ENCODE measurements at regions not wholly inside any gene's neighbourhood (a gene's known extent, or its start where the extent isn't known, plus 50 kb on each side); places are given as distances from the start of the nearest gene placed in this dataset.

GRCh38 chr7:156151078-156151477, 338.8 kb upstream of the SHH start:
- no peaks in the 10 kb centered on the region for H3K9me2 ChIP-seq (ENCODE audit: insufficient read depth, low read length)
- H3K4me2 ChIP-seq (ENCODE audit: low read length) = no peak overlapping the region
- H3K4me3 ChIP-seq (ENCODE audit: low read length) = no peak overlapping the region
- no peak overlapping the region for H2AFZ ChIP-seq (ENCODE audit: low read depth, low read length)
- no peak for TF ChIP-seq REST (IDR thresholded peaks at IDR 0.05; ENCODE audit: borderline replicate concordance)
- TF ChIP-seq EZH2 (IDR thresholded peaks at IDR 0.05; ENCODE audit: borderline replicate concordance, insufficient read depth, low read length, poor library complexity, severe bottlenecking) = no peak
- no peak for TF ChIP-seq MXI1 (conservative IDR thresholded peaks at IDR 0.05; ENCODE audit: poor library complexity, severe bottlenecking)
- TF ChIP-seq SMC3 (conservative IDR thresholded peaks at IDR 0.05; ENCODE audit: poor library complexity) = no peak
- TF ChIP-seq POLR2AphosphoS5 (IDR thresholded peaks at IDR 0.05) = no peak
- TF ChIP-seq TAF1 (IDR thresholded peaks at IDR 0.05; ENCODE audit: low read depth) = no peak
- TF ChIP-seq EP300 (conservative IDR thresholded peaks at IDR 0.05; ENCODE audit: poor library complexity, severe bottlenecking) = no peak
- no peak for TF ChIP-seq RAD21 (conservative IDR thresholded peaks at IDR 0.05)
- no peak for TF ChIP-seq CTCF (IDR thresholded peaks at IDR 0.05; ENCODE audit: poor library complexity, severe bottlenecking)
- H3K9ac ChIP-seq (ENCODE audit: low read length) = no peak overlapping the region
- H3F3A ChIP-seq (ENCODE audit: insufficient read depth, low read length, poor library complexity, severe bottlenecking) = no peaks in the 10 kb centered on the region
- no peaks in the 10 kb centered on the region for H3K79me2 ChIP-seq (replicated peaks; ENCODE audit: insufficient read depth, low read length)
- H3K36me3 ChIP-seq (ENCODE audit: insufficient read depth, low read length) = no peaks in the 10 kb centered on the region
- no peaks in the 10 kb centered on the region for H4K20me1 ChIP-seq (ENCODE audit: insufficient read depth)
- no peak overlapping the region for H3K27ac ChIP-seq (ENCODE audit: low read length)
- no peaks in the 10 kb centered on the region for H3K9me3 ChIP-seq (ENCODE audit: low read length)
- H3K27me3 ChIP-seq (ENCODE audit: insufficient read depth, low read depth, low read length) = no peaks in the 10 kb centered on the region

- Histone ChIP-seq H3F3A (ENCODE audit: insufficient read depth, low read length, poor library complexity, severe bottlenecking) (no peaks in the 10 kb centered on the region), H3K36me3 (ENCODE audit: insufficient read depth, low read length) (no peaks in the 10 kb centered on the region), H3K27me3 (ENCODE audit: insufficient read depth, low read depth, low read length) (no peaks in the 10 kb centered on the region), H3K27ac (ENCODE audit: low read length) (no peak overlapping the region), H3K9ac (ENCODE audit: low read length) (no peak overlapping the region), H3K9me2 (ENCODE audit: insufficient read depth, low read length) (no peaks in the 10 kb centered on the region), H3K4me2 (ENCODE audit: low read length) (no peak overlapping the region), H2AFZ (ENCODE audit: low read depth, low read length) (no peak overlapping the region), H3K9me3 (ENCODE audit: low read length) (no peaks in the 10 kb centered on the region), H3K79me2 (replicated peaks; ENCODE audit: insufficient read depth, low read length) (no peaks in the 10 kb centered on the region), H4K20me1 (ENCODE audit: insufficient read depth) (no peaks in the 10 kb centered on the region), H3K4me3 (ENCODE audit: low read length) (no peak overlapping the region)
- TF ChIP-seq EZH2 (IDR thresholded peaks at IDR 0.05; ENCODE audit: borderline replicate concordance, insufficient read depth, low read length, poor library complexity, severe bottlenecking) = no peak
- no peak for TF ChIP-seq EP300 (conservative IDR thresholded peaks at IDR 0.05; ENCODE audit: poor library complexity, severe bottlenecking)
- TF ChIP-seq POLR2AphosphoS5 (IDR thresholded peaks at IDR 0.05) = no peak
- TF ChIP-seq TAF1 (IDR thresholded peaks at IDR 0.05; ENCODE audit: low read depth) = no peak
- no peak for TF ChIP-seq SMC3 (conservative IDR thresholded peaks at IDR 0.05; ENCODE audit: poor library complexity)
- no peak for TF ChIP-seq REST (IDR thresholded peaks at IDR 0.05; ENCODE audit: borderline replicate concordance)
- no peak for TF ChIP-seq RAD21 (conservative IDR thresholded peaks at IDR 0.05)
- TF ChIP-seq CTCF (IDR thresholded peaks at IDR 0.05; ENCODE audit: poor library complexity, severe bottlenecking) = no peak
These were observed 336.7 kb upstream of the SHH start for GRCh38 chr7:156148995-156149394.

Measured in neural cell (in vitro differentiated cells).